ENCODE measurements at regions not wholly inside any gene's neighbourhood (a gene's known extent, or its start where the extent isn't known, plus 50 kb on each side); places are given as distances from the start of the nearest gene placed in this dataset.

DNA sequence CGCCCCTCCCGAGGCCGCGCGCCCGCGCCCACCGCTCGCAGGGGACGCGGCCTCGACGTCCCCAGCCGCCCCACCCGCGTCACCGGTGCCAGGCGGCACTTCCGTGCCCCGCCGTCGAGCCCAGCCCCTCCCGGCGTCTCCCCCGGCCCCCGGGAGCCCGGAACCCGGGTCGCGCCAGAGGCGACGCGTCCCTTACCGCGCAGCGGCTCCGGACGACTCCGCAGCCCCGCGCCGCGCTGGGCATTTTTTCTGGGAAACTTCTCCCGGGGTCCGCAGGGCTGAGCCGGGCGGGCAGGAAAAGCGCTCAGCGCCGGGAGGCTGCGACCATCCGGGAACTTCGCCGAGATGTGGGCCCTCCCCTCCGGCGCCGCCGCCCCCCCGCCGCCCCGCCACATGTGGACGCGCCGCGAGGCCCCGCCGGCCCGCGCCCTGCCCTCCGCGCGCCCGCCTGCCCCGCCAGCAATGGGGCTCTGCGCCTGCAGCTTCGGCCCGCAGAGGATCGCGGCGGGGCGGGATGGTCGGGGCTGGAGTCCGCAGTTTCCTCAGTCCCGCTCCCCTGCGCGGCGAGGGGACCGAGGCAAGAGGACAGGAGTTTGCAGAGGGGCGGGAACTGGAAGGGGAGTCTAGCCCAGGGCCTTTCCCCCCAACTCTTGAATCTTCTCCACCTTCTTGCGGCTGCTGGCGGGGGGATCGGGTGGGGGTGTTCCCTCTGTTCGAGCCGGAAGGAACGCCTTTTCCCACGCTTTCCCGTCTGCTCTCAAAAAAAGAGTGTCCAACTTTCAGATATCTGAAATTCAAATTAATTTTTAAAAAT, 81.5 kb downstream of the CHRNA1 start:
- TF ChIP-seq POLR2A (IDR thresholded peaks at IDR 0.05), result no peak
- TF ChIP-seq, protein P1, sequence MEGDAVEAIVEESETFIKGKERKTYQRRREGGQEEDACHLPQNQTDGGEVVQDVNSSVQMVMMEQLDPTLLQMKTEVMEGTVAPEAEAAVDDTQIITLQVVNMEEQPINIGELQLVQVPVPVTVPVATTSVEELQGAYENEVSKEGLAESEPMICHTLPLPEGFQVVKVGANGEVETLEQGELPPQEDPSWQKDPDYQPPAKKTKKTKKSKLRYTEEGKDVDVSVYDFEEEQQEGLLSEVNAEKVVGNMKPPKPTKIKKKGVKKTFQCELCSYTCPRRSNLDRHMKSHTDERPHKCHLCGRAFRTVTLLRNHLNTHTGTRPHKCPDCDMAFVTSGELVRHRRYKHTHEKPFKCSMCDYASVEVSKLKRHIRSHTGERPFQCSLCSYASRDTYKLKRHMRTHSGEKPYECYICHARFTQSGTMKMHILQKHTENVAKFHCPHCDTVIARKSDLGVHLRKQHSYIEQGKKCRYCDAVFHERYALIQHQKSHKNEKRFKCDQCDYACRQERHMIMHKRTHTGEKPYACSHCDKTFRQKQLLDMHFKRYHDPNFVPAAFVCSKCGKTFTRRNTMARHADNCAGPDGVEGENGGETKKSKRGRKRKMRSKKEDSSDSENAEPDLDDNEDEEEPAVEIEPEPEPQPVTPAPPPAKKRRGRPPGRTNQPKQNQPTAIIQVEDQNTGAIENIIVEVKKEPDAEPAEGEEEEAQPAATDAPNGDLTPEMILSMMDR (IDR thresholded peaks at IDR 0.05), result no peak
- no peaks in the 10 kb centered on the region for H3K9me3 ChIP-seq
- no peaks in the 10 kb centered on the region for H3K36me3 ChIP-seq
- no peaks in the 10 kb centered on the region for H3K27me3 ChIP-seq
- DNase-seq, result peak; percentile 62 to 83 (median 71)
- H3K27ac ChIP-seq, result peak overlapping the region; percentile 75 to 85 (median 80)
- H3K4me3 ChIP-seq, result peak overlapping the region; percentile 81 to 97 (median 92)
- H3K4me1 ChIP-seq, result peaks cover 0 to 11% (median 0%) of the 10 kb centered on the region in 4 donors

DNA sequence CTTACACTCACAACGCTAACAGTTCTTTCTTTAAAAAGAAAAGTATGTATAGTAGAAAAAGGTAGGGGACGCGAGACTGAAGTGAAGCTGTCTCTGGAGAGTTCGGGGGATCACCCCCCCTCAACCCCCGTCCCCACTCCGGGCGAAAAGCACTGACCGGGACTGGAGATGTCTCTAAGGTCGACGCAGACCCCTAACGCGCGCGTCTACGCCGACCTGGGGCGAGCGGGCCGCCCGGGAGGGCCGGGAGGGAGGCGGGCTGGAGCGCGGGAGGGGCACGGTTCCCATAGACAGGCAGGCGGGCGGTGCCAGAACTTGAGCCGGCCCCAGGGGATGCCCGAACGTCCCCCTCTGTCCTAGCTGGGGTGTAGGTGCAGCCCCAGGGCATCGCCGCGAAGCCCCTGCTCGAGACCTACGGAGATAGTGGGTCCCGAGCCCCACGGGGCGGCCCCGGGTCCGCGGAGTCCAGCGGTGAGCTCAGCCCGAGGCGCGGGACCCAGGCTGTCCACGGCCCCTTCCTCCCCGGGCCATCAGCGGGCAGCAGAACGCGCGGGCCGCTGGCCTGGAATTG, 82.2 kb downstream of the CHRNA1 start:
- no peaks in the 10 kb centered on the region for H3K9me3 ChIP-seq
- H3K4me1 ChIP-seq, result peaks cover 0 to 11% (median 0%) of the 10 kb centered on the region in 4 donors
- H3K27me3 ChIP-seq, result no peaks in the 10 kb centered on the region
- no peaks in the 10 kb centered on the region for H3K36me3 ChIP-seq
- peak overlapping the region; percentile 75 to 85 (median 80) for H3K27ac ChIP-seq
- peak overlapping the region; percentile 81 to 97 (median 92) for H3K4me3 ChIP-seq
- DNase-seq, result peak; percentile 34 to 65 (median 62)
- TF ChIP-seq POLR2A (IDR thresholded peaks at IDR 0.05), result no peak
- TF ChIP-seq, protein P1 (IDR thresholded peaks at IDR 0.05), result no peak

GRCh38 chr2:174681099-174682006, 82.9 kb downstream of the CHRNA1 start:
- peak overlapping the region; percentile 81 to 97 (median 92) for H3K4me3 ChIP-seq
- no peaks in the 10 kb centered on the region for H3K9me3 ChIP-seq
- H3K4me1 ChIP-seq, result peaks cover 0 to 11% (median 0%) of the 10 kb centered on the region in 4 donors
- peak overlapping the region in 2 of 4 donors; percentile 83 to 85 for H3K27ac ChIP-seq
- H3K27me3 ChIP-seq, result no peaks in the 10 kb centered on the region
- no peaks in the 10 kb centered on the region for H3K36me3 ChIP-seq
- TF ChIP-seq, protein P1 (IDR thresholded peaks at IDR 0.05), result no peak
- no peak for DNase-seq

DNA sequence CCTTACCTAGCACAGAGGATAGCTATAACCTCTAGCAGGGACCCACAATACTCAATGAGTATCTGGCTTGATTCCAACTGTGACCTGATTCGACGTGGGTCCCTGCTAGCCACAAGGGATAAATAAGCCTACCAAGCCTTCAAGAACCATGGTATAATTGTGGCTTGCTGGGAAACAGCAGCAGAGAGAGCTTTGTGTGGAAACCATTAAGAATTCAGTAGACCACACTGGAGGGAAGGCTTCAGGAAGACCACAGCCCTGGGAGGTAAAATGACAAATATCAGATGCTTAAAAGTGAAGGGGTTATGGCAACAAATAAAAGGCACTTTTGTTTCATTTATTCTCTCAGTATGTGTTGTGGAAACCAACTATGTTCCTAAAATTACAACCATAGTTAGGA, 82.6 kb upstream of the WIPF1 start:
- no peak overlapping the region for H3K27ac ChIP-seq
- H3K36me3 ChIP-seq, result no peaks in the 10 kb centered on the region
- H3K4me1 ChIP-seq, result peaks cover 0 to 11% (median 0%) of the 10 kb centered on the region in 4 donors
- no peak overlapping the region for H3K4me3 ChIP-seq
- no peak for TF ChIP-seq POLR2A (IDR thresholded peaks at IDR 0.05)
- TF ChIP-seq, protein P1 (IDR thresholded peaks at IDR 0.05), result no peak
- no peak for DNase-seq
- no peaks in the 10 kb centered on the region for H3K27me3 ChIP-seq
- H3K9me3 ChIP-seq, result no peaks in the 10 kb centered on the region

GRCh38 chr2:174678395-174678794, 80.8 kb upstream of the WIPF1 start:
- H3K36me3 ChIP-seq, result no peaks in the 10 kb centered on the region
- no peaks in the 10 kb centered on the region for H3K27me3 ChIP-seq
- no peak overlapping the region for H3K27ac ChIP-seq
- TF ChIP-seq, protein P1 (IDR thresholded peaks at IDR 0.05), result no peak
- no peak for TF ChIP-seq POLR2A (IDR thresholded peaks at IDR 0.05)
- H3K9me3 ChIP-seq, result no peaks in the 10 kb centered on the region
- H3K4me1 ChIP-seq, result peaks cover 0 to 11% (median 0%) of the 10 kb centered on the region in 4 donors
- no peak overlapping the region for H3K4me3 ChIP-seq
- no peak for DNase-seq
